ENCODE measurements at regions not wholly inside any gene's neighbourhood (a gene's known extent, or its start where the extent isn't known, plus 50 kb on each side); places are given as distances from the start of the nearest gene placed in this dataset.

GRCh38 chr14:55789406-55789805 is 209.4 kb downstream of the KTN1 start:
- TF ChIP-seq, protein P1, sequence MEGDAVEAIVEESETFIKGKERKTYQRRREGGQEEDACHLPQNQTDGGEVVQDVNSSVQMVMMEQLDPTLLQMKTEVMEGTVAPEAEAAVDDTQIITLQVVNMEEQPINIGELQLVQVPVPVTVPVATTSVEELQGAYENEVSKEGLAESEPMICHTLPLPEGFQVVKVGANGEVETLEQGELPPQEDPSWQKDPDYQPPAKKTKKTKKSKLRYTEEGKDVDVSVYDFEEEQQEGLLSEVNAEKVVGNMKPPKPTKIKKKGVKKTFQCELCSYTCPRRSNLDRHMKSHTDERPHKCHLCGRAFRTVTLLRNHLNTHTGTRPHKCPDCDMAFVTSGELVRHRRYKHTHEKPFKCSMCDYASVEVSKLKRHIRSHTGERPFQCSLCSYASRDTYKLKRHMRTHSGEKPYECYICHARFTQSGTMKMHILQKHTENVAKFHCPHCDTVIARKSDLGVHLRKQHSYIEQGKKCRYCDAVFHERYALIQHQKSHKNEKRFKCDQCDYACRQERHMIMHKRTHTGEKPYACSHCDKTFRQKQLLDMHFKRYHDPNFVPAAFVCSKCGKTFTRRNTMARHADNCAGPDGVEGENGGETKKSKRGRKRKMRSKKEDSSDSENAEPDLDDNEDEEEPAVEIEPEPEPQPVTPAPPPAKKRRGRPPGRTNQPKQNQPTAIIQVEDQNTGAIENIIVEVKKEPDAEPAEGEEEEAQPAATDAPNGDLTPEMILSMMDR (IDR thresholded peaks at IDR 0.05; ENCODE audit: extremely low read depth in 1 of 2, insufficient read depth in 1 of 2, low read depth in 1 of 2, low read length in 2 of 2), result no peak
- TF ChIP-seq JUN (IDR thresholded peaks at IDR 0.05; ENCODE audit: borderline replicate concordance, insufficient read depth, insufficient read length, low read depth) (no peak), POLR2A (IDR thresholded peaks at IDR 0.05; ENCODE audit: low read depth, low read length) (no peak), EZH2 (IDR thresholded peaks at IDR 0.05; ENCODE audit: borderline replicate concordance, low read depth, low read length, severe bottlenecking) (no peak), MAX (IDR thresholded peaks at IDR 0.05; ENCODE audit: insufficient read depth, insufficient read length) (no peak), FOS (IDR thresholded peaks at IDR 0.05; ENCODE audit: borderline replicate concordance, insufficient read depth, low read length) (no peak), POLR2AphosphoS5 (IDR thresholded peaks at IDR 0.05; ENCODE audit: insufficient read depth, low read depth, low read length) (no peak)
